Neuronal stem cell (in vitro differentiated cells): ENCODE measurements at regions not wholly inside any gene's neighbourhood (a gene's known extent, or its start where the extent isn't known, plus 50 kb on each side); places are given as distances from the start of the nearest gene placed in this dataset.

Experiments
- DNase-seq: peaks from one replicate; pipeline ENCODE4 v3.0.0-alpha.2; 2013; ENCODE audit warnings: low spot score
- H2AFZ ChIP-seq: one replicate; pipeline ENCODE4 v1.6.1; 2013; ENCODE audit warnings: mild to moderate bottlenecking, low read length, inconsistent platforms
- H2AK5ac ChIP-seq: 2 replicates; pipeline ENCODE4 v1.6.1; 2013; ENCODE audit warnings: low read depth, mild to moderate bottlenecking, inconsistent platforms, low read length, moderate library complexity, mixed read lengths
- H2BK120ac ChIP-seq: 2 replicates; pipeline ENCODE4 v1.6.1; 2013; ENCODE audit warnings: low read depth, mild to moderate bottlenecking, inconsistent platforms, low read length, moderate library complexity, mixed read lengths
- H2BK12ac ChIP-seq: one replicate; pipeline ENCODE4 v1.6.1; 2013; ENCODE audit warnings: low read length, inconsistent platforms
- H2BK15ac ChIP-seq: 2 replicates; pipeline ENCODE4 v1.6.1; 2013; ENCODE audit warnings: mild to moderate bottlenecking, low read length, inconsistent platforms, mixed read lengths
- H2BK5ac ChIP-seq: one replicate; pipeline ENCODE4 v1.6.1; 2013; ENCODE audit warnings: inconsistent platforms, mild to moderate bottlenecking, low read length, moderate library complexity
- H3K14ac ChIP-seq: one replicate; pipeline ENCODE4 v1.6.1; 2013; ENCODE audit warnings: low read length, inconsistent platforms
- H3K18ac ChIP-seq: 2 replicates; pipeline ENCODE4 v1.6.1; 2013; ENCODE audit warnings: low read length, inconsistent platforms
- H3K23ac ChIP-seq: 2 replicates; pipeline ENCODE4 v1.6.1; 2013; ENCODE audit warnings: low read depth, mild to moderate bottlenecking, mixed read lengths, low read length, inconsistent platforms; ENCODE audit not compliant: poor library complexity
- H3K27ac ChIP-seq: replicated peaks from 3 replicates; pipeline ENCODE4 v1.5.1; 2013; ENCODE audit warnings: low read length, inconsistent platforms
- H3K27me3 ChIP-seq, 3 experiments: 2 replicates each; pipeline ENCODE4 v1.6.1; 2013; ENCODE audit warnings: low read length in 3 of 3, mild to moderate bottlenecking in 2 of 3, inconsistent platforms in 1 of 3, low read depth in 1 of 3, mixed read lengths in 1 of 3, moderate library complexity in 1 of 3; ENCODE audit not compliant: control insufficient read depth in 3 of 3, insufficient read depth in 3 of 3
- H3K36me3 ChIP-seq, 2 donors: replicated peaks in 1 of 2; 2 replicates each; pipeline ENCODE4 v1.6.1; 2013; ENCODE audit warnings: low read length in 2 of 2; ENCODE audit not compliant: control insufficient read depth in 2 of 2, insufficient read depth in 2 of 2
- H3K4ac ChIP-seq: 2 replicates; pipeline ENCODE4 v1.6.1; 2013; ENCODE audit warnings: inconsistent platforms, mild to moderate bottlenecking, low read length, moderate library complexity
- H3K4me1 ChIP-seq, 2 donors: 1 replicate in 1 of 2; 2 replicates in 1 of 2; pipeline ENCODE4 v1.6.1; 2013; ENCODE audit warnings: low read length in 2 of 2, low read depth in 1 of 2; ENCODE audit not compliant: control insufficient read depth in 2 of 2, insufficient read depth in 1 of 2
- H3K4me2 ChIP-seq: one replicate; pipeline ENCODE4 v1.6.1; 2013; ENCODE audit warnings: mild to moderate bottlenecking, low read length, inconsistent platforms; ENCODE audit not compliant: insufficient read depth, poor library complexity, severe bottlenecking
- H3K4me3 ChIP-seq, 2 donors: 2 replicates each; pipeline ENCODE4 v1.5.1; 2013; ENCODE audit warnings: low read length in 2 of 2, mild to moderate bottlenecking in 2 of 2, inconsistent platforms in 1 of 2, moderate library complexity in 1 of 2
- H3K79me1 ChIP-seq: one replicate; pipeline ENCODE4 v1.6.1; 2013; ENCODE audit warnings: low read depth, mild to moderate bottlenecking, inconsistent platforms, low read length, moderate library complexity
- H3K9ac ChIP-seq: one replicate; pipeline ENCODE4 v1.6.1; 2013; ENCODE audit warnings: mild to moderate bottlenecking, low read depth, low read length, inconsistent platforms; ENCODE audit not compliant: poor library complexity
- H3K9me3 ChIP-seq, 2 donors: replicated peaks in 1 of 2; 2 replicates each; pipeline versions ENCODE3 to v1.6.1; 2013; ENCODE audit warnings: low read length in 2 of 2, mild to moderate bottlenecking in 2 of 2, inconsistent platforms in 1 of 2, low read depth in 1 of 2, mixed read lengths in 1 of 2, moderate library complexity in 1 of 2; ENCODE audit not compliant: control insufficient read depth in 2 of 2, insufficient read depth in 1 of 2
- H4K8ac ChIP-seq: one replicate; pipeline ENCODE4 v1.6.1; 2013; ENCODE audit warnings: low read depth, mild to moderate bottlenecking, inconsistent platforms, low read length, moderate library complexity
- H4K91ac ChIP-seq: one replicate; pipeline ENCODE4 v1.6.1; 2013; ENCODE audit warnings: low read length, low read depth, mild to moderate bottlenecking, inconsistent platforms; ENCODE audit not compliant: poor library complexity
- WGBS, 2 donors: extraction: QIAGEN DNeasy Blood & Tissue Kit; methylation state at CpG; one replicate each; pipeline ENCODE4 v1.1.7; 2013; ENCODE audit warnings: missing lambda C conversion rate in 2 of 2, mixed read lengths in 1 of 2; ENCODE audit not compliant: insufficient read length in 2 of 2, insufficient replicate concordance in 1 of 2; ENCODE audit errors: extremely low coverage in 2 of 2; 5-methylcytosine and 5-hydroxymethylcytosine counted together

GRCh38 chr2:16962505-16962904 is 296.9 kb upstream of the CYRIA start:
- H2AFZ ChIP-seq: no peak overlapping the region
- no peak overlapping the region for H2BK12ac ChIP-seq
- no peaks in the 10 kb centered on the region for H3K36me3 ChIP-seq
- H3K4ac ChIP-seq: no peak overlapping the region
- no peak overlapping the region for H2BK5ac ChIP-seq
- H3K27ac ChIP-seq: no peak overlapping the region
- H3K4me2 ChIP-seq: no peak overlapping the region
- H3K9ac ChIP-seq: no peak overlapping the region
- peaks cover 0 to 1% of the 10 kb centered on the region in 2 donors for H3K9me3 ChIP-seq
- H3K4me1 ChIP-seq: peaks cover 0 to 8% of the 10 kb centered on the region in 2 donors
- no peak overlapping the region for H3K18ac ChIP-seq
- no peak for DNase-seq
- H2AK5ac ChIP-seq: no peak overlapping the region
- no peak overlapping the region for H3K23ac ChIP-seq
- no peak overlapping the region for H2BK120ac ChIP-seq
- no CpG with 5 or more reads among the region's 1 CpG for WGBS, 2 donors
- H3K4me3 ChIP-seq: no peak overlapping the region
- H3K79me1 ChIP-seq: no peaks in the 10 kb centered on the region
- H3K27me3 ChIP-seq: no peaks in the 10 kb centered on the region
- no peak overlapping the region for H4K8ac ChIP-seq
- H4K91ac ChIP-seq: no peak overlapping the region
- no peak overlapping the region for H3K14ac ChIP-seq
- H2BK15ac ChIP-seq: no peak overlapping the region

GRCh38 chr2:16960579-16960978 is 294.9 kb upstream of the CYRIA start:
- Histone ChIP-seq H2BK5ac (no peak overlapping the region), H2AK5ac (no peak overlapping the region), H4K8ac (no peak overlapping the region), H3K4me2 (no peak overlapping the region), H2AFZ (no peak overlapping the region), H3K9ac (no peak overlapping the region), H3K27me3 (no peaks in the 10 kb centered on the region), H4K91ac (no peak overlapping the region), H3K4me1 (peaks cover 0 to 8% of the 10 kb centered on the region in 2 donors), H2BK120ac (no peak overlapping the region), H3K9me3 (peaks cover 0 to 1% of the 10 kb centered on the region in 2 donors), H3K23ac (no peak overlapping the region), H3K4me3 (no peak overlapping the region), H3K36me3 (no peaks in the 10 kb centered on the region), H2BK15ac (no peak overlapping the region), H3K18ac (no peak overlapping the region), H3K27ac (no peak overlapping the region), H3K4ac (no peak overlapping the region), H3K14ac (no peak overlapping the region), H3K79me1 (no peaks in the 10 kb centered on the region), H2BK12ac (no peak overlapping the region)
- WGBS, 2 donors: no CpG with 5 or more reads among the region's 3 CpGs
- no peak for DNase-seq

- H3K4me3 ChIP-seq: no peak overlapping the region
- H2BK5ac ChIP-seq: no peak overlapping the region
- H3K9ac ChIP-seq: no peak overlapping the region
- no peaks in the 10 kb centered on the region for H3K36me3 ChIP-seq
- WGBS, 2 donors: no CpG with 5 or more reads among the region's 4 CpGs
- no peaks in the 10 kb centered on the region for H3K27me3 ChIP-seq
- no peak overlapping the region for H2AFZ ChIP-seq
- no peak overlapping the region for H3K14ac ChIP-seq
- H3K79me1 ChIP-seq: no peaks in the 10 kb centered on the region
- no peak overlapping the region for H4K91ac ChIP-seq
- DNase-seq: no peak
- no peak overlapping the region for H3K4me2 ChIP-seq
- H3K27ac ChIP-seq: no peak overlapping the region
- H2BK120ac ChIP-seq: no peak overlapping the region
- H2BK12ac ChIP-seq: no peak overlapping the region
- H2AK5ac ChIP-seq: no peak overlapping the region
- H2BK15ac ChIP-seq: no peak overlapping the region
- peaks cover 0 to 1% of the 10 kb centered on the region in 2 donors for H3K9me3 ChIP-seq
- no peak overlapping the region for H4K8ac ChIP-seq
- H3K18ac ChIP-seq: no peak overlapping the region
- H3K4me1 ChIP-seq: peaks cover 0 to 8% of the 10 kb centered on the region in 2 donors
- no peak overlapping the region for H3K23ac ChIP-seq
- no peak overlapping the region for H3K4ac ChIP-seq
These were observed 292.6 kb upstream of the CYRIA start for GRCh38 chr2:16958266-16958665.

GRCh38 chr2:16952805-16953204 is 287.2 kb upstream of the CYRIA start:
- no CpG with 5 or more reads among the region's 1 CpG for WGBS, 2 donors
- no peak overlapping the region for H2BK12ac ChIP-seq

More at GRCh38 chr2:16952805-16953204, 287.2 kb upstream of the CYRIA start:
- H3K9ac ChIP-seq: no peak overlapping the region
- H4K91ac ChIP-seq: no peak overlapping the region
- no peak overlapping the region for H2AK5ac ChIP-seq
- H3K79me1 ChIP-seq: no peaks in the 10 kb centered on the region
- H2AFZ ChIP-seq: no peak overlapping the region
- H3K9me3 ChIP-seq: no peaks in the 10 kb centered on the region
- H4K8ac ChIP-seq: no peak overlapping the region
- no peak overlapping the region for H2BK120ac ChIP-seq
- H3K18ac ChIP-seq: no peak overlapping the region
- no peak overlapping the region for H3K4ac ChIP-seq
- H2BK5ac ChIP-seq: no peak overlapping the region
- H3K14ac ChIP-seq: no peak overlapping the region
- DNase-seq: no peak
- no peaks in the 10 kb centered on the region for H3K27me3 ChIP-seq
- no peak overlapping the region for H3K4me2 ChIP-seq
- no peaks in the 10 kb centered on the region for H3K36me3 ChIP-seq
- H3K23ac ChIP-seq: no peak overlapping the region
- H3K27ac ChIP-seq: no peak overlapping the region
- H2BK15ac ChIP-seq: no peak overlapping the region
- no peak overlapping the region for H3K4me3 ChIP-seq
- H3K4me1 ChIP-seq: peaks cover 0 to 8% of the 10 kb centered on the region in 2 donors
